Stimulated activated CD8-positive, alpha-beta memory T cell treated with anti-CD3 and anti-CD28 coated beads, Interleukin-12 subunit alpha, Interleukin-12 subunit beta, amount 100 ng/mL, for 4 hours (primary cell): ENCODE measurements at regions not wholly inside any gene's neighbourhood (a gene's known extent, or its start where the extent isn't known, plus 50 kb on each side); places are given as distances from the start of the nearest gene placed in this dataset.

ENCODE experiments used
- DNase-seq: peaks from one replicate; pipeline ENCODE4 v3.0.0-alpha.2; 2020; ENCODE audit warnings: low read depth

GRCh38 chr5:167485061-167485774, 806.2 kb upstream of the WWC1 start:
- DNase-seq = no peak

GRCh38 chr5:167488371-167488770, 803.1 kb upstream of the WWC1 start:
- DNase-seq = no peak

- DNase-seq = no peak
Observed at GRCh38 chr5:167489202-167489601, 802.2 kb upstream of the WWC1 start.

- DNase-seq = no peak
Observed at GRCh38 chr5:167503926-167504720, 787.3 kb upstream of the WWC1 start.

GRCh38 chr5:167507463-167508233, 783.8 kb upstream of the WWC1 start:
- no peak for DNase-seq

- DNase-seq = no peak
Observed at GRCh38 chr5:167509076-167509475, 782.4 kb upstream of the WWC1 start.

GRCh38 chr5:167511276-167511675, 780.2 kb upstream of the WWC1 start:
- no peak for DNase-seq

- DNase-seq = no peak
Observed at GRCh38 chr5:167512111-167512510, 779.3 kb upstream of the WWC1 start.

- no peak for DNase-seq
Observed at GRCh38 chr5:167513381-167513780, 778.1 kb upstream of the WWC1 start.

- DNase-seq = no peak
Observed at GRCh38 chr5:167514461-167514860, 777.0 kb upstream of the WWC1 start.

GRCh38 chr5:167525004-167525403, 766.4 kb upstream of the WWC1 start:
- no peak for DNase-seq

- DNase-seq = no peak
Observed at GRCh38 chr5:167528651-167529050, 762.8 kb upstream of the WWC1 start.

- DNase-seq = no peak
Observed at GRCh38 chr5:167530548-167530947, 760.9 kb upstream of the WWC1 start.

- no peak for DNase-seq
Observed at GRCh38 chr5:167533814-167534795, 757.3 kb upstream of the WWC1 start.

GRCh38 chr5:167539747-167540146, 751.7 kb upstream of the WWC1 start:
- DNase-seq = no peak

GRCh38 chr5:167546270-167546669, 745.2 kb upstream of the WWC1 start:
- DNase-seq = no peak

- no peak for DNase-seq
Observed at GRCh38 chr5:167552356-167552755, 739.1 kb upstream of the WWC1 start.

- DNase-seq = no peak
Observed at GRCh38 chr5:167553511-167553910, 737.9 kb upstream of the WWC1 start.

GRCh38 chr5:167554564-167555290, 736.7 kb upstream of the WWC1 start:
- no peak for DNase-seq

GRCh38 chr5:167555565-167556166, 735.8 kb upstream of the WWC1 start:
- DNase-seq = no peak
